ENCODE measurements at regions not wholly inside any gene's neighbourhood (a gene's known extent, or its start where the extent isn't known, plus 50 kb on each side); places are given as distances from the start of the nearest gene placed in this dataset.
A peak's percentile ranks its signal among the peaks of the same experiment; 100 is the strongest.

- DNase-seq (ENCODE audit: low read depth) = no peak
Measured at GRCh38 chr1:216919060-216919970, 196.1 kb upstream of the ESRRG start.

- DNase-seq (ENCODE audit: low read depth) = no peak
Measured at GRCh38 chr1:216916890-216917438, 193.7 kb upstream of the ESRRG start.

GRCh38 chr1:216914974-216915373 is 191.7 kb upstream of the ESRRG start:
- peak; percentile 12 for DNase-seq (ENCODE audit: low read depth)

- DNase-seq (ENCODE audit: low read depth) = no peak
Measured at GRCh38 chr1:216913976-216914375, 190.7 kb upstream of the ESRRG start.

- DNase-seq (ENCODE audit: low read depth) = peak; percentile 49
Measured at GRCh38 chr1:216910081-216910840, 187.0 kb upstream of the ESRRG start.

- DNase-seq (ENCODE audit: low read depth) = no peak
Measured at GRCh38 chr1:216908126-216908525, 184.9 kb upstream of the ESRRG start.

GRCh38 chr1:216907100-216907499 is 183.9 kb upstream of the ESRRG start:
- DNase-seq (ENCODE audit: low read depth) = no peak

- DNase-seq (ENCODE audit: low read depth) = no peak
Measured at GRCh38 chr1:216905781-216906180, 182.6 kb upstream of the ESRRG start.

GRCh38 chr1:216905137-216905536 is 181.9 kb upstream of the ESRRG start:
- DNase-seq (ENCODE audit: low read depth) = no peak

- DNase-seq (ENCODE audit: low read depth) = peak; percentile 5
Measured at GRCh38 chr1:216904471-216904870, 181.2 kb upstream of the ESRRG start.

- DNase-seq (ENCODE audit: low read depth) = peak; percentile 82
Measured at GRCh38 chr1:216903382-216903740, 180.1 kb upstream of the ESRRG start.

GRCh38 chr1:216902669-216903381 is 179.6 kb upstream of the ESRRG start:
- DNase-seq (ENCODE audit: low read depth) = peak; percentile 31

GRCh38 chr1:216900116-216900620 is 176.9 kb upstream of the ESRRG start:
- DNase-seq (ENCODE audit: low read depth) = no peak

- DNase-seq (ENCODE audit: low read depth) = no peak
Measured at GRCh38 chr1:216898801-216899200, 175.6 kb upstream of the ESRRG start.

- DNase-seq (ENCODE audit: low read depth) = no peak
Measured at GRCh38 chr1:216896146-216896545, 172.9 kb upstream of the ESRRG start.

GRCh38 chr1:216894494-216894893 is 171.3 kb upstream of the ESRRG start:
- DNase-seq (ENCODE audit: low read depth) = peak; percentile 7

- no peak for DNase-seq (ENCODE audit: low read depth)
Measured at GRCh38 chr1:216892581-216893160, 169.4 kb upstream of the ESRRG start.

GRCh38 chr1:216890871-216891270 is 167.6 kb upstream of the ESRRG start:
- no peak for DNase-seq (ENCODE audit: low read depth)

GRCh38 chr1:216888731-216889130 is 165.5 kb upstream of the ESRRG start:
- DNase-seq (ENCODE audit: low read depth) = no peak

- no peak for DNase-seq (ENCODE audit: low read depth)
Measured at GRCh38 chr1:216887032-216887431, 163.8 kb upstream of the ESRRG start.

GRCh38 chr1:216884614-216885229 is 161.5 kb upstream of the ESRRG start:
- DNase-seq (ENCODE audit: low read depth) = no peak
